ELF-1 (cell line): ENCODE measurements at regions not wholly inside any gene's neighbourhood (a gene's known extent, or its start where the extent isn't known, plus 50 kb on each side); places are given as distances from the start of the nearest gene placed in this dataset.

Source experiments
- DNase-seq: peaks from one replicate; pipeline ENCODE4 v3.0.0-alpha.2; 2016; ENCODE audit warnings: low read depth, low spot score

DNA sequence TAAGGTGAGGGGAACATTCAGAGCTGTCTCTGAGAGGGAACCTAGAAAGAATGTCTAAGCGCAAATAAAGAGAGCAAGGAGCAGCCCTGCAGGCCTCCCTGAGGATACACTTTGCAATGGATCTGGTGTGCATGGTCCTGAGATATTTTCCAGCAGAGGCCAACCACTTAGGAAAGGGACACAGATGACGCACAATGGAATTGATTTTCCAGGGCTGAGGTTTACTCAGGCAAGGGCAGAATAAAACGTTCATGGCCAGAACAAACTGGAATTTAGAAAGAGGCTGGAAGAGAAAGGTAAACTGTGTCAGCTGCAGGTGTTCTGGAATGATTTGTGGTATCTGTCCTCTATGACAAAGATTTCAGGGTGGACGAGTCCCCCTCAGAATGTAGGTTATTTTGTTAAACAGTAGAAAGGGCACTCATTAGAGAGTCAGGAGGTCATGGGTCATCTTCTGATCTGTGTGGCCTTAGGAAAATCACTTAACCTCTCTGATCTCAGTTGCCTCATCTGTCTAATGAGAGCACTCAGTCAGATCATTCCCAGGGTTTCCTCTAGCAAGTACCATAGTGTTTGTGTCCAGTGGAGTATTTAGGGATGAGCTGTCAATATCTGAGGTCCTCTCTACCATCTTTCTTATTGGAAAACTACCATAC is 61.8 kb upstream of the PGBD5 start:
- no peak for DNase-seq

DNA sequence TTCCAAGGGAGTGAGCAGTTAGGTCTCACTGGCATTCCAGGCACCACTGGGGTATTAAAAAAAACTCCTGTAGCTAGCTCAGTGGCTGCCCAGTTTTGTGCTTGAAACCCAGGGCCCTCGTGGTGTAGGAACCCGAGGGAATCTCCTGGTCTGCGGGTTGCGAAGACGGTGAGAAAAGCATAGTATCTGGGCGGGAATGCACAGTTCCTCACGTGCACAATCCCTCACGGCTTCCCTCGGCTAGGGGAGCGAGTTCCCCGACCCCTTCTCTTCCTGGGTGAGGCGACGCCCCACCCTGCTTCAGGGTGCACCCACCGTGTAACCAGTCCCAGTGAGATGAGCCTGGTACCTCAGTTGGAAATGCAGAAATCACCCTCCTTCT is 50.5 kb upstream of the PGBD5 start:
- DNase-seq, result no peak

DNA sequence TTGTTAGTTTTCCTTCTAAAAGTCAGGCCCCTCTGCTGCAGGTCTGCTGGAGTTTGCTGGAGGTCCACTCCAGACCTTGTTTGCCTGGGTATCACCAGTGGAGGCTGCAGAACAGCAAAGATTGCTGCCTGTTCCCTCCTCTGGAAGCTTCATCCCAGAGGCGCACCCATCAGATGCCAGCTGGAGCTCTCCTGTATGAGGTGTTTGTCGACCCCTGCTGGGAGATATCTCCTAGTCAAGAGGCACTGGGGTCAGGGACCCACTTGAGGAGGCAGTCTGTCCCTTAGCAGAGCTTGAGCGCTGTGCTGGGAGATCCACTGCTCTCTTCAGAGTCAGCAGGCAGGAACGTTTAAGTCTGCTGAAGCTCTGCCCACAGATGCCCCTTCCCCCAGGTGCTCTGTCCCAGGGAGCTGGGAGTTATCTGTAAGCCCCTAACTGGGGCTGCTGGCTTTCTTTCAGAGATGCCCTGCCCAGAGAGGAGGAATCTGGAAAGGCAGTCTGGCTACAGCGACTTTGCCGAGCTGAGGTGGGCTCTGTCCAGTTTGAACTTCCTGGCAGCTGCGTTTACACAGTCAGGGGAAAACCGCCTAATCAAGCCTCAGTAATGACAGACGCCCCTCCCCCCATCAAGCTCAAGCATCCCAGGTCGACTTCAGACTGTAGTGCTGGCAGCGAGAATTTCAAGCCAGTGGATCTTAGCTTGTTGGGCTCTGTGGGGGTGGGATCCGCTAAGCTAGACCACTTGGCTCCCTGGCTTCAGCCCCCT is 49.9 kb upstream of the PGBD5 start:
- peak; percentile 68 for DNase-seq
